Prostate gland (tissue), 2 donors: ENCODE measurements at regions not wholly inside any gene's neighbourhood (a gene's known extent, or its start where the extent isn't known, plus 50 kb on each side); places are given as distances from the start of the nearest gene placed in this dataset.

Source experiments
- POLR2A ChIP-seq: fragments of 450-650 bp; IDR thresholded peaks from one replicate; pipeline ENCODE4 v1.6.1; 2016; ENCODE audit warnings: antibody characterized with exemption, mild to moderate bottlenecking
- TF ChIP-seq, protein P1 (sequence below), 4 experiments: fragments of 200-600 bp in 2 of 4; fragments of 450-650 bp in 2 of 4; sonication (generic) in 2 of 4; IDR thresholded peaks; 1 replicate in 3 of 4; 2 replicates in 1 of 4; pipeline ENCODE4 v1.5.1; 2016 to 2019; ENCODE audit warnings: antibody characterized with exemption in 4 of 4, mild to moderate bottlenecking in 2 of 4, moderate library complexity in 2 of 4

DNA sequence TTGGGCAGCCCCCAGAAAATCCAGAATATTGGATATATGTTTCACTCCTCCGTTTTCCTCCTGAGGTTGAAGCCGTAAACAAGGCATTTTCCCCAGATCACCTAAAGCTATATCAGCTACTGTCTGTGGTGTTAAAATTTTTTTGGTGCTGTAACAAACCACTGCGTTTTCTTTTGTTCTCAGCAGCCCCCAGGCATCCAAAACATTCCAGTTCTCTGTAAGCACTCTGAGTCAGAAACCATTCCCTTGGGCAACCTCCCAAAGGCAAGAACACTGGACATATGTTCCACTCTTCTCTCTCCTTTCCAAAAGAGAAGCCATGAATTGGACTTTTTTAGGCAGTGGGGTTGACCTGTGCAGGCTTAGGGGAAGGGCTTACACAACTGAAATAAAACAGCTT is 310.9 kb downstream of the MID1IP1 start:
- TF ChIP-seq, protein P1, sequence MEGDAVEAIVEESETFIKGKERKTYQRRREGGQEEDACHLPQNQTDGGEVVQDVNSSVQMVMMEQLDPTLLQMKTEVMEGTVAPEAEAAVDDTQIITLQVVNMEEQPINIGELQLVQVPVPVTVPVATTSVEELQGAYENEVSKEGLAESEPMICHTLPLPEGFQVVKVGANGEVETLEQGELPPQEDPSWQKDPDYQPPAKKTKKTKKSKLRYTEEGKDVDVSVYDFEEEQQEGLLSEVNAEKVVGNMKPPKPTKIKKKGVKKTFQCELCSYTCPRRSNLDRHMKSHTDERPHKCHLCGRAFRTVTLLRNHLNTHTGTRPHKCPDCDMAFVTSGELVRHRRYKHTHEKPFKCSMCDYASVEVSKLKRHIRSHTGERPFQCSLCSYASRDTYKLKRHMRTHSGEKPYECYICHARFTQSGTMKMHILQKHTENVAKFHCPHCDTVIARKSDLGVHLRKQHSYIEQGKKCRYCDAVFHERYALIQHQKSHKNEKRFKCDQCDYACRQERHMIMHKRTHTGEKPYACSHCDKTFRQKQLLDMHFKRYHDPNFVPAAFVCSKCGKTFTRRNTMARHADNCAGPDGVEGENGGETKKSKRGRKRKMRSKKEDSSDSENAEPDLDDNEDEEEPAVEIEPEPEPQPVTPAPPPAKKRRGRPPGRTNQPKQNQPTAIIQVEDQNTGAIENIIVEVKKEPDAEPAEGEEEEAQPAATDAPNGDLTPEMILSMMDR (IDR thresholded peaks at IDR 0.05): no peak
- no peak for TF ChIP-seq POLR2A
